ENCODE measurements at regions not wholly inside any gene's neighbourhood (a gene's known extent, or its start where the extent isn't known, plus 50 kb on each side); places are given as distances from the start of the nearest gene placed in this dataset.

GRCh38 chr3:181899702-181900101 is 188.0 kb downstream of the SOX2 start:
- Histone ChIP-seq H3K9ac (ENCODE audit: low read depth in 1 of 2, low read length in 2 of 2) (no peak overlapping the region), H3K4me3 (ENCODE audit: low read depth in 1 of 3, low read length in 3 of 3) (no peak overlapping the region), H3K36me3 (ENCODE audit: control insufficient read depth in 4 of 4, insufficient read depth in 3 of 4, low read depth in 1 of 4, low read length in 3 of 4) (no peaks in the 10 kb centered on the region), H3K27ac (ENCODE audit: low read depth in 1 of 2, low read length in 2 of 2) (no peak overlapping the region), H3K9me3 (ENCODE audit: control insufficient read depth in 4 of 4, low read length in 3 of 4) (no peaks in the 10 kb centered on the region), H3K27me3 (ENCODE audit: control insufficient read depth in 4 of 4, insufficient read depth in 4 of 4, low read length in 3 of 4) (no peaks in the 10 kb centered on the region), H3K4me1 (ENCODE audit: control insufficient read depth in 4 of 4, insufficient read depth in 4 of 4, low read length in 3 of 4) (no peaks in the 10 kb centered on the region)
- WGBS: 76% methylated on average over 1 of the region's 1 CpG
- TF ChIP-seq RAD21 (IDR thresholded peaks at IDR 0.05): no peak
- no peak for DNase-seq (ENCODE audit: low spot score)

- H3K27me3 ChIP-seq (ENCODE audit: control insufficient read depth in 4 of 4, insufficient read depth in 4 of 4, low read length in 3 of 4): no peaks in the 10 kb centered on the region
- 67% methylated on average over 3 of the region's 3 CpGs for WGBS
- H3K9me3 ChIP-seq (ENCODE audit: control insufficient read depth in 4 of 4, low read length in 3 of 4): no peaks in the 10 kb centered on the region
- no peak overlapping the region for H3K27ac ChIP-seq (ENCODE audit: low read depth in 1 of 2, low read length in 2 of 2)
- TF ChIP-seq, protein P1, sequence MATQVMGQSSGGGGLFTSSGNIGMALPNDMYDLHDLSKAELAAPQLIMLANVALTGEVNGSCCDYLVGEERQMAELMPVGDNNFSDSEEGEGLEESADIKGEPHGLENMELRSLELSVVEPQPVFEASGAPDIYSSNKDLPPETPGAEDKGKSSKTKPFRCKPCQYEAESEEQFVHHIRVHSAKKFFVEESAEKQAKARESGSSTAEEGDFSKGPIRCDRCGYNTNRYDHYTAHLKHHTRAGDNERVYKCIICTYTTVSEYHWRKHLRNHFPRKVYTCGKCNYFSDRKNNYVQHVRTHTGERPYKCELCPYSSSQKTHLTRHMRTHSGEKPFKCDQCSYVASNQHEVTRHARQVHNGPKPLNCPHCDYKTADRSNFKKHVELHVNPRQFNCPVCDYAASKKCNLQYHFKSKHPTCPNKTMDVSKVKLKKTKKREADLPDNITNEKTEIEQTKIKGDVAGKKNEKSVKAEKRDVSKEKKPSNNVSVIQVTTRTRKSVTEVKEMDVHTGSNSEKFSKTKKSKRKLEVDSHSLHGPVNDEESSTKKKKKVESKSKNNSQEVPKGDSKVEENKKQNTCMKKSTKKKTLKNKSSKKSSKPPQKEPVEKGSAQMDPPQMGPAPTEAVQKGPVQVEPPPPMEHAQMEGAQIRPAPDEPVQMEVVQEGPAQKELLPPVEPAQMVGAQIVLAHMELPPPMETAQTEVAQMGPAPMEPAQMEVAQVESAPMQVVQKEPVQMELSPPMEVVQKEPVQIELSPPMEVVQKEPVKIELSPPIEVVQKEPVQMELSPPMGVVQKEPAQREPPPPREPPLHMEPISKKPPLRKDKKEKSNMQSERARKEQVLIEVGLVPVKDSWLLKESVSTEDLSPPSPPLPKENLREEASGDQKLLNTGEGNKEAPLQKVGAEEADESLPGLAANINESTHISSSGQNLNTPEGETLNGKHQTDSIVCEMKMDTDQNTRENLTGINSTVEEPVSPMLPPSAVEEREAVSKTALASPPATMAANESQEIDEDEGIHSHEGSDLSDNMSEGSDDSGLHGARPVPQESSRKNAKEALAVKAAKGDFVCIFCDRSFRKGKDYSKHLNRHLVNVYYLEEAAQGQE (IDR thresholded peaks at IDR 0.05): no peak
- TF ChIP-seq NR2F2 (IDR thresholded peaks at IDR 0.05) (no peak), EGR1 (IDR thresholded peaks at IDR 0.05; ENCODE audit: low read depth in 2 of 2) (no peak), YY1 (IDR thresholded peaks at IDR 0.05) (no peak), JUND (IDR thresholded peaks at IDR 0.05) (no peak), TAF1 (conservative IDR thresholded peaks at IDR 0.05) (no peak), ATF3 (IDR thresholded peaks at IDR 0.05) (no peak), FOXA2 (IDR thresholded peaks at IDR 0.05) (no peak), SP1 (IDR thresholded peaks at IDR 0.05) (no peak), HNF4A (conservative IDR thresholded peaks at IDR 0.05) (no peak), FOXA1 (IDR thresholded peaks at IDR 0.05) (no peak), MAX (IDR thresholded peaks at IDR 0.05) (no peak)
- TF ChIP-seq, protein P2, sequence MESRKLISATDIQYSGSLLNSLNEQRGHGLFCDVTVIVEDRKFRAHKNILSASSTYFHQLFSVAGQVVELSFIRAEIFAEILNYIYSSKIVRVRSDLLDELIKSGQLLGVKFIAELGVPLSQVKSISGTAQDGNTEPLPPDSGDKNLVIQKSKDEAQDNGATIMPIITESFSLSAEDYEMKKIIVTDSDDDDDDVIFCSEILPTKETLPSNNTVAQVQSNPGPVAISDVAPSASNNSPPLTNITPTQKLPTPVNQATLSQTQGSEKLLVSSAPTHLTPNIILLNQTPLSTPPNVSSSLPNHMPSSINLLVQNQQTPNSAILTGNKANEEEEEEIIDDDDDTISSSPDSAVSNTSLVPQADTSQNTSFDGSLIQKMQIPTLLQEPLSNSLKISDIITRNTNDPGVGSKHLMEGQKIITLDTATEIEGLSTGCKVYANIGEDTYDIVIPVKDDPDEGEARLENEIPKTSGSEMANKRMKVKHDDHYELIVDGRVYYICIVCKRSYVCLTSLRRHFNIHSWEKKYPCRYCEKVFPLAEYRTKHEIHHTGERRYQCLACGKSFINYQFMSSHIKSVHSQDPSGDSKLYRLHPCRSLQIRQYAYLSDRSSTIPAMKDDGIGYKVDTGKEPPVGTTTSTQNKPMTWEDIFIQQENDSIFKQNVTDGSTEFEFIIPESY (IDR thresholded peaks at IDR 0.05): no peak
- TF ChIP-seq, protein P3, sequence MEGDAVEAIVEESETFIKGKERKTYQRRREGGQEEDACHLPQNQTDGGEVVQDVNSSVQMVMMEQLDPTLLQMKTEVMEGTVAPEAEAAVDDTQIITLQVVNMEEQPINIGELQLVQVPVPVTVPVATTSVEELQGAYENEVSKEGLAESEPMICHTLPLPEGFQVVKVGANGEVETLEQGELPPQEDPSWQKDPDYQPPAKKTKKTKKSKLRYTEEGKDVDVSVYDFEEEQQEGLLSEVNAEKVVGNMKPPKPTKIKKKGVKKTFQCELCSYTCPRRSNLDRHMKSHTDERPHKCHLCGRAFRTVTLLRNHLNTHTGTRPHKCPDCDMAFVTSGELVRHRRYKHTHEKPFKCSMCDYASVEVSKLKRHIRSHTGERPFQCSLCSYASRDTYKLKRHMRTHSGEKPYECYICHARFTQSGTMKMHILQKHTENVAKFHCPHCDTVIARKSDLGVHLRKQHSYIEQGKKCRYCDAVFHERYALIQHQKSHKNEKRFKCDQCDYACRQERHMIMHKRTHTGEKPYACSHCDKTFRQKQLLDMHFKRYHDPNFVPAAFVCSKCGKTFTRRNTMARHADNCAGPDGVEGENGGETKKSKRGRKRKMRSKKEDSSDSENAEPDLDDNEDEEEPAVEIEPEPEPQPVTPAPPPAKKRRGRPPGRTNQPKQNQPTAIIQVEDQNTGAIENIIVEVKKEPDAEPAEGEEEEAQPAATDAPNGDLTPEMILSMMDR (IDR thresholded peaks at IDR 0.05; ENCODE audit: low read depth, low read length, missing input control): no peak
- no peaks in the 10 kb centered on the region for H3K4me1 ChIP-seq (ENCODE audit: control insufficient read depth in 4 of 4, insufficient read depth in 4 of 4, low read length in 3 of 4)
- no peak overlapping the region for H3K9ac ChIP-seq (ENCODE audit: low read depth in 1 of 2, low read length in 2 of 2)
- H3K36me3 ChIP-seq (ENCODE audit: control insufficient read depth in 4 of 4, insufficient read depth in 3 of 4, low read depth in 1 of 4, low read length in 3 of 4): no peaks in the 10 kb centered on the region
- no peak overlapping the region for H3K4me3 ChIP-seq (ENCODE audit: low read depth in 1 of 3, low read length in 3 of 3)
- no peak for DNase-seq (ENCODE audit: low spot score)
Measured at GRCh38 chr3:181901626-181902025, 189.9 kb downstream of the SOX2 start.
